RWPE2 (cell line): ENCODE measurements at regions not wholly inside any gene's neighbourhood (a gene's known extent, or its start where the extent isn't known, plus 50 kb on each side); places are given as distances from the start of the nearest gene placed in this dataset.

Experiments
- ATAC-seq: fragments of 200-7000 bp; cut with Tn5 transposase; 3 replicates; pipeline ENCODE4 v1.9.1; 2021; ENCODE audit warnings: low read depth
- DNase-seq: peaks from one replicate; pipeline ENCODE4 v3.0.0-alpha.2; 2020; ENCODE audit warnings: low spot score
- H3K27ac ChIP-seq: fragments of 450-650 bp; 2 replicates; pipeline ENCODE4 v1.5.1; 2017; ENCODE audit warnings: mild to moderate bottlenecking; ENCODE audit not compliant: poor library complexity, severe bottlenecking
- H3K27me3 ChIP-seq: fragments of 250-450 bp; sonication (Bioruptor Pico); 2 replicates; pipeline ENCODE4 v1.5.1; 2021; ENCODE audit warnings: mild to moderate bottlenecking, moderate library complexity; ENCODE audit not compliant: insufficient read depth, poor library complexity, severe bottlenecking
- H3K36me3 ChIP-seq: fragments of 250-450 bp; sonication (Bioruptor Pico); 2 replicates; pipeline ENCODE4 v1.5.1; 2020; ENCODE audit warnings: low read depth, mild to moderate bottlenecking, moderate library complexity
- H3K4me1 ChIP-seq: fragments of 250-450 bp; sonication (Bioruptor Pico); 2 replicates; pipeline ENCODE4 v1.5.1; 2021; ENCODE audit warnings: mild to moderate bottlenecking, moderate library complexity; ENCODE audit not compliant: insufficient read depth, poor library complexity, severe bottlenecking
- H3K4me3 ChIP-seq: fragments of 250-450 bp; sonication (Bioruptor Pico); 2 replicates; pipeline ENCODE4 v1.5.1; 2021; ENCODE audit warnings: mild to moderate bottlenecking, moderate library complexity; ENCODE audit not compliant: severe bottlenecking
- H3K9me3 ChIP-seq: fragments of 250-450 bp; sonication (Bioruptor Pico); 2 replicates; pipeline ENCODE4 v1.5.1; 2021; ENCODE audit warnings: mild to moderate bottlenecking, moderate library complexity; ENCODE audit not compliant: severe bottlenecking
- TF ChIP-seq, protein P1 (sequence below): fragments of 450-650 bp; IDR thresholded peaks from one replicate; pipeline ENCODE4 v1.5.1; 2017; ENCODE audit warnings: mild to moderate bottlenecking, moderate library complexity; ENCODE audit not compliant: poor library complexity, severe bottlenecking

DNA sequence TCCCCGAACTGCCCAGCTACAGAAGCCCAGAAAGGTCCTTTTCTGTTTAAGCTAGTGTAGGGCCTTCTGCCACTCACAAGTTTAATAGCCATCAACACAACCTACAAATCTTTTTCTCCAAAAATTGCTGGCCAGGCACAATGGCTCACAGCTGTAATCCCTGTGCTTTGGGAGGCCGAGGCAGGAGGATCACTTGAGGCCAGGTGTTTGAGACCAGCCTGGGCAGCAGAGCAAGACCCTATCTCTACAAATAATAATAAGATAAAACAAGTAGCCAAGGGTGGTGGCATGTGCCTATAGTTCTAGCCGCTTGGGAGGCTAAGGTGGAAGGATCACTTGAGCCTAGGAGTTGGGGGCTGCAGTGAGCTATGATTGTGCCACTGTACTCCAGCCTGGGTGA, 176.4 kb downstream of the HSD17B3 start:
- no peaks in the 10 kb centered on the region for H3K27me3 ChIP-seq
- ATAC-seq, result no peak

GRCh38 chr9:96122751-96123150, 179.2 kb downstream of the HSD17B3 start:
- no peak for ATAC-seq
- DNase-seq, result no peak
- TF ChIP-seq, protein P1, sequence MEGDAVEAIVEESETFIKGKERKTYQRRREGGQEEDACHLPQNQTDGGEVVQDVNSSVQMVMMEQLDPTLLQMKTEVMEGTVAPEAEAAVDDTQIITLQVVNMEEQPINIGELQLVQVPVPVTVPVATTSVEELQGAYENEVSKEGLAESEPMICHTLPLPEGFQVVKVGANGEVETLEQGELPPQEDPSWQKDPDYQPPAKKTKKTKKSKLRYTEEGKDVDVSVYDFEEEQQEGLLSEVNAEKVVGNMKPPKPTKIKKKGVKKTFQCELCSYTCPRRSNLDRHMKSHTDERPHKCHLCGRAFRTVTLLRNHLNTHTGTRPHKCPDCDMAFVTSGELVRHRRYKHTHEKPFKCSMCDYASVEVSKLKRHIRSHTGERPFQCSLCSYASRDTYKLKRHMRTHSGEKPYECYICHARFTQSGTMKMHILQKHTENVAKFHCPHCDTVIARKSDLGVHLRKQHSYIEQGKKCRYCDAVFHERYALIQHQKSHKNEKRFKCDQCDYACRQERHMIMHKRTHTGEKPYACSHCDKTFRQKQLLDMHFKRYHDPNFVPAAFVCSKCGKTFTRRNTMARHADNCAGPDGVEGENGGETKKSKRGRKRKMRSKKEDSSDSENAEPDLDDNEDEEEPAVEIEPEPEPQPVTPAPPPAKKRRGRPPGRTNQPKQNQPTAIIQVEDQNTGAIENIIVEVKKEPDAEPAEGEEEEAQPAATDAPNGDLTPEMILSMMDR, result no peak
- H3K36me3 ChIP-seq, result no peaks in the 10 kb centered on the region
- no peaks in the 10 kb centered on the region for H3K9me3 ChIP-seq
- H3K4me3 ChIP-seq, result no peak overlapping the region
- no peaks in the 10 kb centered on the region for H3K4me1 ChIP-seq
- H3K27me3 ChIP-seq, result no peaks in the 10 kb centered on the region
- H3K27ac ChIP-seq, result no peak overlapping the region

More for the DNA sequence above, 176.4 kb downstream of the HSD17B3 start:
- no peak for DNase-seq
- Histone ChIP-seq H3K36me3 (no peaks in the 10 kb centered on the region), H3K4me1 (no peaks in the 10 kb centered on the region), H3K9me3 (no peaks in the 10 kb centered on the region), H3K27ac (no peak overlapping the region), H3K4me3 (no peak overlapping the region)
- TF ChIP-seq, protein P1, result no peak

- TF ChIP-seq, protein P1, result no peak
- Histone ChIP-seq H3K9me3 (no peaks in the 10 kb centered on the region), H3K27ac (no peak overlapping the region), H3K4me1 (no peaks in the 10 kb centered on the region), H3K36me3 (no peaks in the 10 kb centered on the region), H3K4me3 (no peak overlapping the region), H3K27me3 (no peaks in the 10 kb centered on the region)
- DNase-seq (no peak), ATAC-seq (no peak)
Observed at GRCh38 chr9:96122282-96122681, 179.7 kb downstream of the HSD17B3 start.

DNA sequence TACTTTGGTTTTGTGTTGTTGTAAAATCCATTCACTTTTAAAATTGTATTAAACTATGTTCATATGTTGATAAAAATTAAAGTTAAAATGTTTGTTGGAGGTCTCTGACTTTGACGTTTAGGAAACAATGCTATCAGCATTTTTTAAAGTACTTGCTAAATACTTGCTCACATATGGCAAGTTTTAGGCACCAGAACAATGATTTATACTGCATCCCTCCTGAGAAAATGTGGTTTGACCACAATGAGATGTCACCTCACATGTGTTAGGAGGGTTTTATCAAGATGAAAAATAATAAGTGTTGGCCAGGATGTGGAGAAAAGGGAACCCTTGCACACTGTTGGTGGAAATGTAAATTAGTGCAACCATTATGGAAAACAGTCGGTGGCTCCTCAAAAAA, 180.8 kb downstream of the HSD17B3 start:
- ATAC-seq (no peak), DNase-seq (no peak)

DNA sequence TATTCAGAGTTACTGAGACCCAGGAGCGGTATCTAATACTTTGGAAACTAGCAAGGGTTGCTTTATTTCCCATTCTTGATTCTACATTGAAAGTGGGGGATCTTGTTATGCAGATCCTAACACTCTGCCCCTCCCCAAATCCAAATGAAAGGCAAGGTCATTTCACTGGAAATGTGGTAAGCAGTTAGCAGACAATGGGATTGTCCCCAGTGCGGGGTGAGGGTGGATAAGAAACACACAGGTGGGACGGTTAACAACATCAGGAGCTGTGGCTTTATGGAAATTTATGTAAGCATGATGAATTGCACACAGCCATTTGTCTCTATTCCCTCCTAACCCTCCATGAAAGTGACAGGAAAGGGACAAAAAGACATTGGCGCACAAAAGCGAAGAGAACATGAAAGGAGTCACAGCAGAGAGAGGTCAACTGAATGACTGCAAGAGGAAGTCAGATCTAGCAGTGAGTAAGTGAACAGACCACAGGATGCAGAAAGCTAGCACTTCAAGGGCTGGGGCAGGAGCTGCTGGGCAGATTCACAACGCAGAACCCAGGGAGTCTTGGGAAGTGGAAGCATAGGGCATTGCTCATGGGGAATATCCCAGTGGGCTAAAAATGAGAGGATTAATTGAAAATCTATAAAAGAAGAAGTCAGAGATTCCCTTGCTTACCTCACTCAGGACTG, 184.4 kb downstream of the HSD17B3 start:
- Histone ChIP-seq H3K27me3 (no peaks in the 10 kb centered on the region), H3K36me3 (no peaks in the 10 kb centered on the region), H3K27ac (no peak overlapping the region), H3K9me3 (no peaks in the 10 kb centered on the region), H3K4me1 (no peaks in the 10 kb centered on the region), H3K4me3 (no peak overlapping the region)
- ATAC-seq (no peak), DNase-seq (no peak)
- TF ChIP-seq, protein P1, result no peak

More for the DNA sequence above, 180.8 kb downstream of the HSD17B3 start:
- Histone ChIP-seq H3K27me3 (no peaks in the 10 kb centered on the region), H3K9me3 (no peaks in the 10 kb centered on the region), H3K27ac (no peak overlapping the region), H3K36me3 (no peaks in the 10 kb centered on the region), H3K4me1 (no peaks in the 10 kb centered on the region), H3K4me3 (no peak overlapping the region)
- TF ChIP-seq, protein P1, result no peak
